ENCODE measurements at regions not wholly inside any gene's neighbourhood (a gene's known extent, or its start where the extent isn't known, plus 50 kb on each side); places are given as distances from the start of the nearest gene placed in this dataset.

GRCh38 chr1:81563632-81564031 is 237.1 kb upstream of the ADGRL2 start:
- TF ChIP-seq, protein P1, sequence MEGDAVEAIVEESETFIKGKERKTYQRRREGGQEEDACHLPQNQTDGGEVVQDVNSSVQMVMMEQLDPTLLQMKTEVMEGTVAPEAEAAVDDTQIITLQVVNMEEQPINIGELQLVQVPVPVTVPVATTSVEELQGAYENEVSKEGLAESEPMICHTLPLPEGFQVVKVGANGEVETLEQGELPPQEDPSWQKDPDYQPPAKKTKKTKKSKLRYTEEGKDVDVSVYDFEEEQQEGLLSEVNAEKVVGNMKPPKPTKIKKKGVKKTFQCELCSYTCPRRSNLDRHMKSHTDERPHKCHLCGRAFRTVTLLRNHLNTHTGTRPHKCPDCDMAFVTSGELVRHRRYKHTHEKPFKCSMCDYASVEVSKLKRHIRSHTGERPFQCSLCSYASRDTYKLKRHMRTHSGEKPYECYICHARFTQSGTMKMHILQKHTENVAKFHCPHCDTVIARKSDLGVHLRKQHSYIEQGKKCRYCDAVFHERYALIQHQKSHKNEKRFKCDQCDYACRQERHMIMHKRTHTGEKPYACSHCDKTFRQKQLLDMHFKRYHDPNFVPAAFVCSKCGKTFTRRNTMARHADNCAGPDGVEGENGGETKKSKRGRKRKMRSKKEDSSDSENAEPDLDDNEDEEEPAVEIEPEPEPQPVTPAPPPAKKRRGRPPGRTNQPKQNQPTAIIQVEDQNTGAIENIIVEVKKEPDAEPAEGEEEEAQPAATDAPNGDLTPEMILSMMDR (IDR thresholded peaks at IDR 0.05), result no peak
- TF ChIP-seq POLR2A (IDR thresholded peaks at IDR 0.05), result no peak
